ENCODE measurements at regions not wholly inside any gene's neighbourhood (a gene's known extent, or its start where the extent isn't known, plus 50 kb on each side); places are given as distances from the start of the nearest gene placed in this dataset.
"Not testable (repeated sequence)": the region's sequence is repeated elsewhere in the genome, so short reads cannot be mapped to it uniquely, and the experiment has no call there.

DNA sequence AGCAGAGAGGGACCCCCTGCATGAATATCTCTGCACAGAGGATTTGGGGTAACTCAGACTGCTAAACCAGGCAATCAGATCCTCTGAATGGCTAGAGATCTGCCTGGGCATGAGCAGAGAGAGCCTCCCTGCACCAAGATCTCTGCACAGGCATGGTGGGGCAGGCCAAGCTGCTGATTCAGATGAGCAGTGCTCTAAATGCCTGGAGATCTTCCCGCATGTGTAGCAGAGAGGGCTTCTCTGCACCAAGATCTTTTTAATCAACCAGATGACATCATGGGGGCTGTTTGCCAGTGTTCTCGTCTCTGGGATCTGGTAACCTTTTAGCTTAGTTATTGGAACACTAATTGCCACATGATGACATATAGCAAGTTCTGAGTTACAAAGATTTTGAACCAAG is 301.3 kb upstream of the GALNT5 start:
- DNase-seq = no peak

DNA sequence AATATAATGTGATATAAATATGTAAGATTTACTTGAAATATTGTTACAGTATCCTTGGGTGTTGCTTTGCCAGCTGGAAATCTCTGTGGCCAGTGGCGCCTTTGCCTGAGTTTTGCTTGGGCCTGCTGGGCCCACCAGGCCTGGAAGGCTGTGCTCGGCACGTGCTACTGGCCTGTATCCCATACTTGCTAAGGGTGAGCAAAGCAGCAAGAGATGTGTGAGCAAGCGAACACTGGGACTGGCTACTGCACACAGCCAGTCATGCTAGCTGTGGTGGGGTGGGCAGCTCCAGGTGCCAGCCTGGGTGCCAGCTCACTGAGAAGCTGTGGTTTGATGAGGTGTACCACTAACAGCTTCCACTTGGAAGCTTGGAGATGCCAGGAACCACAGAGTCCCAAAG is 299.1 kb upstream of the GALNT5 start:
- no peak for DNase-seq

DNA sequence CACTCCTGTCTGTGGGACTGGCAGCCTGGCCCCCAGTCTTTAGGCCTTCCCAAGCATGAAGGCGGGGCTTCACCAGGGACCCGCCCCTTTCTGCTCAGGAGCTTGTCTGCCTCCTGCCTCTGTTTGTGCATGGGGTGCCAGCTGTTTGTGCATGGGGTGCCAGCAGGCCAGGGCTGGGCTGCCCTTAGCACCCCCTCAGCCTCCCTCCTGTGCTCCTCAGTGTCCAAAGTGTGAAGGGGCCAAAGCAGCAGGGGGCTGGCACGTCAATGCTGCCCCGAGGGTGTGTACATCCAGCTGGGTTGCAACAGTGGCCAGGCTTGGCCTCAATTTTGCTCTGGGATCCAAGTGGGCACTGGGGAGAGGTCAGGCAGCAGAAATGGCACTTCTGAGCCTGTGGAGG is 298.0 kb upstream of the GALNT5 start:
- no peak for DNase-seq

DNA sequence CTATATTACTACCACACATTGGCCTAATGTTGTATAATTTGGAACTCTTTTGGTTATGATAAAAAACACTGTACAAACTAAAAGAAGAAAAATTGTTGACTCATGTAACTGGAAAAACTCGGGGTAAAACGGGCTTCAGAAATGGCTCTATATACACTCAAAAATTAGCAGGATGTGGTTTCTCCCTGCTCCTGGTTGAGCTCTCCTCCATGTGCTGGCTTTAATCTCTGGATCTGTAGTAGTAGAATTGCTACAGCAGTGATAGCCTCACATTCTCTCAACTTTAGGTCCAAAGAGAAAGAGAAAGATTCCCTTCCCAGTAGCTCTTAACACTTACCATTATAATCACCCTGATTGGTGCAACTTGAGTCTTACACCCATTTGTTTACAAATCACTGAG is 274.9 kb upstream of the GALNT5 start:
- DNase-seq = no peak

DNA sequence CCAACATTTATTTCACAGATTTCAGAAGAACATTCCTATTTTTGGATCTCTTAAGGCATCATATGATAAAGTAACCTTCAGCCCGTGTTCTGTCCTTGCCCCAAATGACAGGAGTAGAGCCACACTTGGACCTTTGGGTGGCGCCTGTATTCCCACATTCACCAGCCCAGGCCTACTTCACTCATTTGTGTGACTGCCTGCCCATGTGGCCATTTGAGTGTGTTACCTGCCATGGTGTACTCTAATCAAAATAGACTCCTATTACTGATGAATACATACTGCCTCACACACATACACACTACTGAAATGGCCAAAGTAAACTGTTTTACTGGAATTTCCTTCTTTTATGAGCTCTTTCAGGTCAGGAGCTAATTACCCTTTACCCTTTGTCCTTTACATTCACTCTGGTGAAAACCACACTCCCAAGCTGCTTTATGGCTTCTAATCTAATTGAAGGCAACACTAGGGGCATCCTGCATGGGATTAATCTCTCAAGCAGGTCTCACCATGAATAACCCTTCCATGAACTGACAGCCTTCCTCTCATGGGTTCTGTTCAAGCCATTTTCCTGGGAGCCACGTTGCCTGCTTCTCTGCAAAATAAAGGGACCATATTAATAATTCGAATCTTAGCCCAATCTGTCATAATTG is 271.0 kb upstream of the GALNT5 start:
- DNase-seq = no peak

DNA sequence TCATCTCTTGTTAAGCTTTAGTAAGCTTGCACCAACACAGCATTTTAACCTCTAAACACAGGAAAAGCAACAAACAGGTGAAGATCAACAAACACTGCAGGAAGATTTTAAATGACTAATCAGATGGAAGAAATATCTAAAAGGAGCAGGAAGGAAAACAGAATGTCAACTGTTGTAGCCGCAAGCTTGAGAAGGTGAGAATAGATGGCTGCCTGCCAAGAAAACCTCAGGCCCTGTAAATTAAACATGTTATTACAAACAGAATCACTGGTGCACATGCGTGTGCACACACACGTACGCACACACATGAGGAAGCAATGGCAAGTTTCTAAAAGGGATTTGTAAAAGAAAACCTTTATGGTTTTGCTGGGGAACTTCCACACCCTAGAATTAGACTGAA is 257.8 kb upstream of the GALNT5 start:
- DNase-seq = no peak

DNA sequence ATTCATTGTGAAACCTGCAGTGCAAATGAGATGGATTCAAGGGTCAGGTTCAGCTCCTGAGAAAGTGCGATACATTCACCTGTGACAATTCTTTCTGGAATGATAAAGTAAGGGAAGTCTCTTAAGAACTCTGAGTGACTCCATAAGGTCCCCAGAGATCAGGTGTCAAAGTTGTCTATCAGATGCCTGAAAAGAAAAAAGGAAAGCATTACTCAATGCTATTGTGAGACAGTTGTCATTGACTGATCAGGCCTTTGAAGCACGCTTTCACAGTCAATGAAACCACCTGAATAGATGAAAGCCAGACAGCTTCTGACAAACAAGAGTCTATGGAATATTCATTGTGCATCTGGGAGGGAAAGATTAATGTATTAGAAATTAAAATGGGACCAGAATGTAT is 252.7 kb upstream of the GALNT5 start:
- DNase-seq = no peak

DNA sequence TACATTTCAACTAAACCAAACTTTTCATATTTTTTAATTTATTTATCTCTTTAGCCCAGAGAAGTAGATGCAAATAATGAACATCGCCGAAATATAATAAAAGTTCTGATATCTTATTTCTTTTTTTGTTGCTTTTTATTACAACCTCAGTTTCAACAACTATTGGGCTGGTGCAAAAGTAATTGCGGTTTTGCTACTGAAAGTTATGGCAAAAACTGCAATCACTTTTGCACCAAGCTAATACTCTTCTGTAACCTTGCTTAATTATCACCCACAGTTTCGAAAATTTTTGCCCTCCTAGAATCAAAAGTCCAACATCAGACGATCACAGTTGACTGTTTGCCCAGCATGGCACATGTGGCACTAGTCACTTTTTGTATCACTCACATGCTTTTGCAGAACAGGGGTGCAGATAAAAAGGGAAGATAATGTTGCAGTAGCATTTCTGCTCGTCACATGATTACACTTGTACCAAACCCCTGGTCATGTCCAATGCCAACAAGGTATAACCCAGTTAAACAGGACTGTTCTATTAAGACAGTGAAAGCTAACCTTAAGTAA is 242.4 kb upstream of the GALNT5 start:
- no peak for DNase-seq

DNA sequence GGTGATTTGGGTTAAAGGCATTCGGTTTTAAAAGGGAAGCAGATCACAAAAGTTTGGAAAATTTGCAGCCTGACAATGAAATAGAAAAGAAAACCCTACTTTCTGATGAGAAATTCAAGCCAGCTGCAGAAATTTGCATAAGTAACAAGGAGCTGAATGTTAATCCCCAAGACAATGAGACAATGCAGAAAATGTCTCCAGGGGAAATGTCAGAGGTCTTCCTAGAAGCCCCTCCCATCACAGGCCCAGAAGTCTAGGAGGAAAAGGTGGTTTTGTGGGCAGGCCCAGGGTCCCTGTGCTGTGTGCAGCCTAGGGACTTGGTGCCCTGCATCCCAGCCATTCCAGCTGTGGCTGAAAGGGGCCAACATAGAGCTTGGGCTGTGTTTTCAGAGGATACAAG is 234.2 kb upstream of the GALNT5 start:
- DNase-seq = not testable (repeated sequence)

DNA sequence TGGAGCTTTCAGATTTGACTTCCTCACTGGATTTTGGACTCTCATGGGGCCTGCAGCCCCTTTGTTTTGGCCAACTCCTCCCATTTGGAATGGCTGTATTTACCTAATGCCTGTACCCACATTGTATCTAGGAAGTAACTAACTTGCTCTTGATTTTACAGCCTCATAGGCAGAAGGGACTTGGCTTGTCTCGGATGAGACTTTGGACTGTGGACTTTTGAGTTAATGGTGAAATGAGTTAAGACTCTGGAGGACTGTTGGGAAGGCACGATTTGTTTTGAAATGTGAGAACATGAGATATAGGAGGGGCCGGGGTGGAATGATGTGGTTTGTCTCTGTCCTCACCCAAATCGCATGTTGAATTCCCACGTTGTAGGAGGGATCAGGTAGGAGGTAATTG is 233.4 kb upstream of the GALNT5 start:
- no peak for DNase-seq

DNA sequence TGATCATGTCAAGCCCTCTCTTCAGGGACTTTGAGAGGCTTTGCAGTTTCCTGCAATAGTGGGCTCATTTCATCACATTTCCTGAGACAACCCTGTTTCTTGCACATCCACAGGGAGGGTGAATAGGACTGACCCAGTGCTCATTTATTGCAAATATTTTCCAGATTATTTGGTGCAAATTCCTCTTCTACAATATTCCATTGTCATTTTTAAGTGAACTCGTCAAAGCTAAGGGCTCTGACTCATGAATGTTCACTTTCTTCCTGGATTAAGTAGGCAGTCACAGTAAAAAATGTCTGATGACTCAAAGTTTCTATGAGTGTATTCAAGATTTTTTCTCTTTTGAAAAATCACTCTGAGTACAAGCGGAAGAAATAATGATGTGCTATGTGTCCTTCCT is 225.5 kb upstream of the GALNT5 start:
- DNase-seq = no peak

DNA sequence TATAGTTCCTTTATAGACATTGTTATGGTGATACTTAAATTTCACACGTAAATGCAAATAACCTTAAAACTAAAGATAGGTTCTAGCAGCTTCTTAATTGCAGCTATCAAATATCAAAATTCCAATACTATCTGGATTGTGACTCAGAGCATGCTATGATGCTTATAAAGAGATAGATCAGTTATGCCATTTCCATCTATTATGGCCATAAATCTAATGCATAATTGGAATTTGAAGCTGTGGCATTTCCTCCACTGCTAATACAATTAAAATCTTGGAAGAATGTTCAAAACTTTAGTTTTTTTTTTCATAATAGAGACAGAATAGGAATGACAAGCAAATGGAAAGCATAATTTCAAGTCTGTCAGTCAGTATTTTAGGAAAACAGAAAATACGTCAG is 220.8 kb upstream of the GALNT5 start:
- DNase-seq = no peak

DNA sequence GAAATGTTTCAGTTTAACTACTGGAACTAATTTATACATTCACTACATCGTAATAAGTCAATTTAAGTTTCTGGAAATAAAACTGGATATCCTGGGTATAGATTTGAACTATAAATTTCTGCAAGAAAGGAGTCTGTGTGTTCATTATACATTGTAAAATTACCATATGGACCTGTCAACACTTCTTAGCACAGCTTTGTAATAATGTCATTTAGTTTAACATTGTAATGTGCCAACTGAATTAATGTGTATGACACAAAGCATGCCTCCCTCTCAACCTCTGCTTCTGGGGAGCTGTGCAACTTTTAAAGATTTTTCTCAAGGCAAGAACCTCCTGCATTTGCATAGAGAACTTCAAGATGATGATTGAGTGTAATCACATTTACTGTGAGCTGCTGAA is 213.7 kb upstream of the GALNT5 start:
- DNase-seq = no peak

DNA sequence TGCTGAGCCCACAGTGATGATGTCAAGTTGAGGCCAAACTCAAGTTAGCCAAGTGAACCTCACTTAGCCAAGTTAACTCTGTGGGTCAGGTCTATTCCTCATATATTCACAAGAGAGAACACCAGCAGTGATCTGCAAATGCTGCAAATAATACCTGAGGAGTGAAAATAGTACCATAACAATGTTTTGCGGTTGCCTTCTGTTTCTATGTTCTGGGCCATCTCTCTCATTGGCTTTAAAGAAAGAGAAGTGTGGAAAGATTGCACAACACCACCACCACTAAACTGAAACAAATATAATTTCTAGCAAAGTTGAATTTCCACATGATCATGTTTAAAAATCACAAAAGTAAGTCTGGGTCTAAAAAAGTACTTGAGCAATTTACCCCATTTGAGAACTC is 211.1 kb upstream of the GALNT5 start:
- DNase-seq = no peak

DNA sequence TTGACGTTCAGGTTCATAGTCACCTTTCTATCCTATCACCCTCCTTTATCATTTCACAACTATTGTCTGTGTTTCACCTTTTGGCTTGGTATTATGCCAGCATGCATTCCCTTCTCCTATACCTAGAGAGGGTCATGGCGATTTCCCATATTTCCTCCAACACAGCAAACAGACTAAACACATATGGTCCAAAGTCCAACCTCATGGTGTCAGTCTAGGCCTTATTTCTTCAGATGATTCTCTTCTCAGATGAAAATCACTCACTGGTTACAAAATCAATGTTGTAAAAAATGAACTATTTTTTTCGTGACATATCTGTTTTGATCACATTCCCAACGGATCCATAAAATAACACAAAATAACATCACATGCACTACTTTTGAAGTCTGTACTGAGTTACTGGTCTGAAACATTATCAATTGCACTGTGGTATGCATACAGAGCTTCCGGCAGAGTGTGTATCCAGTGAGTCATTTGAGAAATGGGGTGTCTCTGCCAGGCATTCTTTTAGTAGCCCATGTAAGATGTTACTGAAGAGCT is 204.8 kb upstream of the GALNT5 start:
- DNase-seq = no peak

DNA sequence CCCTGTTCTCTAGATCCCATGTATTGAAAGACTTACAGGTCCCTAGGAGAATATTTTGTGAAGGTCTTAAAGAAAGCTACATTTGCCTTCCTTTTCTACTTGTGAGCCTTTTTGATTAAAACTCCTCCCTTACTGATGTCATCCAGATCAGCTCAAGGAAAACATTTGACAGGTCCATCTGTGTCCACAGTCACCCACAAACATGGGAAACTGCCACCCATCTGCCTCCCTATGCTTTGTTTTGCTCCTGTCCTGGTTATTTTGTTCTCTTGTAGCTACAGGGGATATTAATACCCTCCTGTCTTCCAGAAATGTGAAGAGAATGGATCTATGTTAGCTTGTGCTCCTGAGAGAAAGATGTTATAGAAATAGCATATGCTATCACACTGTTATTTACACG is 203.6 kb upstream of the GALNT5 start:
- DNase-seq = no peak

DNA sequence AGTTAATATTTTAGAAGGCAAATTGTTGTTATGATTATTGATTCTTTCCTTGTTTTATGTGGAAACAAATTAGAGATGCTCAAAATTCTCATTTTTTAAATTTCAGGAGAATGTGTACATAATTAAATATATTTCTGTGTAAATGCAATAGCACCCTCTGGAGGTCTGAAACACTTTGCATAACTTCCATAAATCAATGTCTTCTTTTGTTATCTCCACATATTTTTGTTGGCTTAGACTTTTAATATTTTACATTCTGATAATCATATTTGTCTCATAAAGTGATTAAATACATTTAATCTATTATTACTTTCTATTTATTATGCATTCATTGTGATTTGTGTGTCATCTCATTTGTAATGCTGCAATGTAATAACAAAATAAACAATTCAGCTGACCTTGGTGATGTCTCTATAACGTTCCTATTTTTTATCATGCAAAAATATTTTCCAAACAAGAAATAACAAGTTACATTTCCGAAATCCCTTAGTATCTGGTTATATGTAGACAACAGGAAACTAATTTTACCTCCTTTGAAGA is 201.8 kb upstream of the GALNT5 start:
- peak in 1 of 2 donors; percentile 43 for DNase-seq

DNA sequence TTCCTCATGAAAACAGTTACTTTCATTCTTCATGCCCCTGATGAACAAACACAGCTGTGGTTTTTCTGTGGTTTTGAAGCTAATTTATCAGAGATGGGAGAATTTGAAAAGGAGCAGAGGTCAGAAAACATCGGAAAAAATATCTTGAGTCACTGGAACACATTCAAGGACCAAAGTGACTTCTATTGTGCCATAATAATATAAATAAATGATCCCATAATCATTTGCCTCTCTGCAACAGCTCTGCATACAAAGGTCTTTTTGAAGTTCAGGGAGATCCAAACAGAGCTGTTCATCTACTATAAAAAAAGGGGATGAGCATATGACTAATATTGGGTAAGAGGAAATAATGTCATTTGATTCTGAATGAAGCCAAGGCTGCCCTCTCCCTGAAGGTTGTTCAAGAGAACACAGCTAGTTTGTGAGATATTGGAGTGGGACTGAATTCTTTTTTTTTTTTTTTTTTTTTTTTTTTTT is 201.3 kb upstream of the GALNT5 start:
- no peak for DNase-seq

DNA sequence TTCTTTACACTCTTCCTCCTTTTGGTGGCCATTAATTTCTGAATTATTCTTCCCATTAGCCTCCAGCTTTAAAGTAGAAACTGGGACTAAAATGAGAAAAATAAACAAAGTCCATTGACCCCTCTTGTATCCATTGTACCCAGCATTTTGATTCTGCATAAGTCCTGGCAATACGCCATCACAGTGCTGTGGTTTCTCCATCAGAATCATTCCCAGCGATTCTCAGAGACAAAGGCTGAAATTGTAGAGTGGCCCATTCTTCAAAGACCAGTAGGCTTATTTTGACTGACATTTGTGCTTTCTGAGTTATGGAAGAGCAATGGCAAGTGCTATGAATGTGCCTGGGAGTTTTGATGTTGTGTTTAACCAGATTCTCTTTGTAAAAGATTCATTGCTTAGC is 199.3 kb upstream of the GALNT5 start:
- no peak for DNase-seq

DNA sequence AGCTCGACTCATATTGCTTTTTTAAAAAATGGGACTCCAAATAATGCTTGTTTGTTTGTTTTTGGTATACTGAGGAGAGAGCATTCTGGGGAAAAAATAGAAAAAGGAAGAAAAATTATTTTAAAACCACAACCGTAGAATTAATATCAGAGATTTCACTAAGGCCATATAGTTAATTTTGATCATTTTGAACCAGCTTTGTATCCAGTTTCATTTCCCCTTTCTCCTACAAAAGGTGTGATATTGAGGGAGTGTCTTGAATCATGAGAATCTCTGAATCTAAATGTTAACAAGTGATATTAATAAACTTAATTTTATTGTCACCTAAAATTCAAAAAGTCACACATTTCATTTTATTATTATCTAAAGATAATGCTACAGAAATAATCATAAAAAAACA is 198.5 kb upstream of the GALNT5 start:
- no peak for DNase-seq

DNA sequence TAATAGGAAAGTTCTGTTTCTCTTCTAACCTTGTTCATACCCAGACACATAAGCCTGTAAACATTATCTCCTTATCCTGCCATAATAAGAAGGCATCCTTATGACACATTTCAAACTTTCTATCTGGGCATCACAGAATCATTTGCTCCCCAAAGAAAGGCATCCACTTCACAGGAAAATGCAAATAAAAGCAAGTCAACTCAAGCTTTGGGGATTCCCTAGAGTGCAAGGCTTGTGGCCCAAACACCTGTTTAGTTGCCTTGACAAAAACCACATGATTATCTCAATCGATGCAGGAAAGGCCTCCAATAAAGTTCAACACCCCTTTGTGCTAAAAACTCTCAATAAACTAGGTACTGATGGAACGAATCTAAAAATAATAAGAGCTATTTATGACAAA is 195.7 kb upstream of the GALNT5 start:
- no peak for DNase-seq

DNA sequence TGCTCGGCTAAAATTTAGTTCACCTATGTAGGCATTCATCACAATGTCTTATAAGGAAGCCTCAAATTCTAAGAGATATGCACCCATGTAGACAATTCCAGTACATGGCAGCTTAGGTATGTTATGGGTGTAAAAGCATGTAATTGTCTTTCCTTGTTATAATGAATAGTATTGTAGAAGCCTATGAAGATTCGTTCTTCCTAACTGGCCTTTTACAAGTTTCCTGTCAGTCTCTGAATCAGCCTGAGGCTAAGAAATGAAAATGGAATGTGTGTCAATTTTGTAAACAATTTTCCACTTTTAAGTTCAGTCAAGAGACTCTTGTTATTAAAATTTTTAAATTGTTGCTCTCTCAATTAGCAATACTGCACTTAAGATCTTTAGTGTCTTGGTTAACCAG is 189.9 kb upstream of the GALNT5 start:
- no peak for DNase-seq

DNA sequence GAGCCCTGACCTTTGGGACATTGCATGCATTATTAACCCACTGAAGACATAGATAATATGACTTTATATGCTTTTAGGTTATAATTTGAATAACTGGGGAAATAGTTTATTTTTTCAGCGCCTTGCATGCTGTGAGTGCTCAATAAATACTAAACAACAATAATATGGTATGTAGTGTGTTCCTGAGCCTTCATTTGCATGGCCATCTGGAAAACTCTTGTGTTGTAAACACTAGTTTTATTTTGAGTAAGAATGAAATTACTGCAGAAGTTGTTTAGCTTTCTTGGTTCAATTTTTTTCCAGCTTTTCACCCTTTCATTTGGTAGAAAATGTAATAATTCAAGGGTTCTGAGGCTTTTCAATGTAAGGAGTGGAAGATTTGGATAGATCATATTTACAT is 189.3 kb upstream of the GALNT5 start:
- DNase-seq = no peak

DNA sequence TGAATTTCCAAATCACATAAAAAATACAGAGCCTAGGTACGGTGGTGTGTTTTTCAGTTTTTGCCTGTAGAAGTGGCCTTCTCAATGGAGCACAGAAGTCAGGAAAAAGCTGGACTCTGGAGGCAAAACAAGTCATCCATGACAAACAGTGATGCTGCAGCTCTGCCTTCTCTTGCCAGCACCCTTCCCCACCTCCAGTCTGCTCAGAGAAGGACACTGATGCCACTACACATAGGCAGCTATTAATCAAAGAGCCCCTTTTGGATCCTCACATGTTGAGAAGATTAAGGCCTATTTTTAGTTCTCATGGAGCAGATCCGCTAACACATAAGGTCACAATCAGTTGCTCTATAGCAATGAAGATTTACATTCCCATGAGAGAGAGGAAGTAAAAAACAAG is 181.6 kb upstream of the GALNT5 start:
- DNase-seq = no peak

All from hippocampal formation (tissue), 2 donors.